GM21576 (cell line): ENCODE measurements at regions not wholly inside any gene's neighbourhood (a gene's known extent, or its start where the extent isn't known, plus 50 kb on each side); places are given as distances from the start of the nearest gene placed in this dataset.
"Not testable (repeated sequence)": the region's sequence is repeated elsewhere in the genome, so short reads cannot be mapped to it uniquely, and the experiment has no call there.

Experiments used
- ATAC-seq: cut with Tn5 transposase; IDR thresholded peaks from one replicate; pipeline ENCODE4 v1.9.1; 2021; ENCODE audit warnings: mild to moderate bottlenecking, moderate library complexity; ENCODE audit not compliant: unreplicated experiment

DNA sequence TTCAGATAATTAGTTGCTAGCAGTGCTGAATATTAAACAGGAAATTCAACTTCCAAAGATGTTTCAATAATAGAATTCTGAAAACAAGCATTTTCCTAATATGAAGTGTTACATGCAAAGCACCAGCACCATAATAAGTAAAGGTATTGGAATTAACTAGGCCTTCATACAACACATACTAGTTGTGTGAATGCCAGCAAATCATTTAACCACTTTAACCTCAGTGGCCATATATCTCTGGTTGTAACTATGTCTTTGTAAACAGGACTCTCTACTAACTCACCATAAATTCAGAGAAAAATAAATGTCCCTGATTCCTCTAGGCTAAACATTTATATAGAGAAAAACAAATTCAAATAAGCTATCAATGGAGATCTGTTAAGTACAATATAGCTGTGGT, 65.1 kb upstream of the NBPF26 start:
- ATAC-seq, result not testable (repeated sequence)

DNA sequence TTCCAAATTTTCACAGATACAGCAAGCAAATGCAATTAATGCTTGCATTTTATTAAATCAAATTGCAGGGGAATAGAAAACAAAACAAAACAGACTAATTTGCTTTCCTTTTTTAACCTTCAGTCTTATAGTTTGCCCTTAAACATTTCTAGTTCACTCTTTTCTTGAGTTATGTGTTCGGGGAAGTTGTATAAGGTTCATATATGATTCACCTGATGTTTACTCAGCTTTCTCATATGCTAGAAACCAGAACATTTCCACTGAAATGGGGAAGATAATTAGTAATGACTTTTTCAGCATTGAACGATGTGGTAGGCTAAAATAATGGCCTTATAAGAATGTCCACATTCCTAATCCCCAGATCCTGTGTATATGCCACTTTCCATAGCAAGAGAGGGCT, 64.6 kb upstream of the NBPF26 start:
- not testable (repeated sequence) for ATAC-seq

DNA sequence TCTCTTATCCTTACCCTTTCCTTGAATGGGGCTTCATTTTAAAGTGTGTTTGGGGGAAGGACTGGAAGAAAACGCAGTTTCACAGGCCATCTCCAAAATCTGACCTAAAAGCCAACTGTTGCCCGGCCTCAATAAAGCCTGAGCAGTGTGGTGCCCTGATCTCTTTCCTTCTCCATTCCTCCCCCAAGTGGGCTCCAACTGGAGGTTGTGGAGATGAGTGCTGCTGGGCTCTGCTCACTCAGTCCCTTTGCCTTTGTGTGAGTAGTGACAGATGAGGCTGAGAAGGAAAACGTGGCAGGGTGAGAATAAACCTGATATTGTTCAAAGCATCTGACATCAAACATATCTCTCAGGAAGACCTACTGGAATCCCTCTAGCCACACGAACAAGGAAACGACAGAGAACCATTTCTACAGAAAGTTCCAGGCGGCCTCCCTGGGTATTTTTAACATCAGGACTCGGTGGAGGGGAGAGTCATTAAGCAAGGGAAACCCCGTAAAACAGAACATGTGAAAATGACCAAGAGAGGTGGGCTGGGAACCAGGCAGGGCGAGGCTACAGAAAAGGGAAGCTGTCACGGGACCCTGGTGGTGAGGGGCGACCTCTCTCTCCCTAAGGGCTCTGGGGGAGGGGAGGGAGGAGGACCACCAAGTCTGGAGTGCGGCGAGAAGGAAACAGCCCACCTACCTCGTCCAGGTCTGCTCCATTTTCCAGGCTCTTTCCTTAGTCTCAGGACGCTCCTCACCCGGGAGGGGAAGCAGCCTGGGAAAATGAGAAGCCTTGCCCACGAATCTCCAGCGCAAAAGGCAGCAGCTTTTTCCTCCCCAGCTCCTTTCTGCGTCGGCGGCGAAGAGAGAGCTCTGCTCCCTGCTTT, 59.1 kb upstream of the NBPF26 start:
- ATAC-seq, result not testable (repeated sequence)

DNA sequence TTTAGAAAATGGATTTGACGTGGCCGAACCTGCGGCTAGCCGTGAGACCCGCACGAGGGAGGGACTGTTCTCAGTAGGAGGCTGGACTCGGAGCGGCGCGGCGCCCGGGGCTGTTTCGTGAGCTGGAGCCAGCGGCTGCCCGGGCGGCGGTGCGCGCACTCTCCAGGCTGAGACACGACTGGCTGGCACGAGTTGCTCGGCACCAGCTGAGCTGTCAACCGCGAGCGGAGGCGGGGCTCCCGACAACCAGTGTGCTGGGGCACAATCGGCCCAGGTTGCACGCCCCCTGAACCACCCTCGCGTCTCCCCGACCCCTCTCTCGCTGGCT, 58.5 kb upstream of the NBPF26 start:
- peak; percentile 73 for ATAC-seq

DNA sequence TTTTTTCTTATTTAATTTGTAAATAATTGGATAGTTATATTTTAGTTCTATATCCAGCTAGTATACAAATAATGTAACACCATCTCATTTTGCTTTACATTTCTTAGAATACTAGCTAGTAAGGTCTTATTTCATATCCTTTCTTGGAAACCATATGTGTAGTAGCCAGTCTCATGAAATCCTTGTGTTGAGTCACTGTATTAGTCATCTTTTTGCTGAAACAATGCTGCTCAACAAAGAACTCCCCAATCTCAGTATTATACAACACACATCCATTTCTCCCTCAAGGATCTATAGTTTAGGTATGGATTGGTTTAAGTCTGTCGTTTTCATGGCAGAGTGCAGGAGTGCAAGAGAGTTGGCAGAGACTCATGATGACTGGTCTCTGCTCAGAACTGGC, 55.6 kb upstream of the NBPF26 start:
- not testable (repeated sequence) for ATAC-seq
